ENCODE measurements at regions not wholly inside any gene's neighbourhood (a gene's known extent, or its start where the extent isn't known, plus 50 kb on each side); places are given as distances from the start of the nearest gene placed in this dataset.
A peak's percentile ranks its signal among the peaks of the same experiment; 100 is the strongest.

- no peak for TF ChIP-seq CTCF (conservative IDR thresholded peaks at IDR 0.05)
- no peak overlapping the region for H3K27ac ChIP-seq
Measured at GRCh38 chr10:64113375-64113774, 592.2 kb downstream of the REEP3 start.

GRCh38 chr10:64113792-64114191, 592.6 kb downstream of the REEP3 start:
- no peak overlapping the region for H3K27ac ChIP-seq
- TF ChIP-seq CTCF (conservative IDR thresholded peaks at IDR 0.05), result no peak

- no peak overlapping the region for H3K27ac ChIP-seq
- no peak for TF ChIP-seq CTCF (conservative IDR thresholded peaks at IDR 0.05)
Measured at GRCh38 chr10:64115471-64115870, 594.3 kb downstream of the REEP3 start.

GRCh38 chr10:64115908-64116643, 594.9 kb downstream of the REEP3 start:
- no peak overlapping the region for H3K27ac ChIP-seq
- peak; percentile 71 for TF ChIP-seq CTCF (conservative IDR thresholded peaks at IDR 0.05)

GRCh38 chr10:64116707-64117106, 595.5 kb downstream of the REEP3 start:
- H3K27ac ChIP-seq, result no peak overlapping the region

GRCh38 chr10:64118736-64119135, 597.5 kb downstream of the REEP3 start:
- no peak overlapping the region for H3K27ac ChIP-seq
- no peak for TF ChIP-seq CTCF (conservative IDR thresholded peaks at IDR 0.05)

More at GRCh38 chr10:64116707-64117106, 595.5 kb downstream of the REEP3 start:
- TF ChIP-seq CTCF (conservative IDR thresholded peaks at IDR 0.05), result no peak

GRCh38 chr10:64120301-64120980, 599.2 kb downstream of the REEP3 start:
- H3K27ac ChIP-seq, result peak overlapping the region; percentile 47

GRCh38 chr10:64130152-64130551, 609.0 kb downstream of the REEP3 start:
- TF ChIP-seq CTCF (conservative IDR thresholded peaks at IDR 0.05), result no peak
- no peak overlapping the region for H3K27ac ChIP-seq
